Naive B cell (primary cell): ENCODE measurements at regions not wholly inside any gene's neighbourhood (a gene's known extent, or its start where the extent isn't known, plus 50 kb on each side); places are given as distances from the start of the nearest gene placed in this dataset.

ENCODE experiments used
- ATAC-seq, 2 donors: fragments of 150-1000 bp; cut with Tn5 transposase; 2 replicates each; pipeline ENCODE4 v1.10.0; 2021; ENCODE audit warnings: low read depth in 2 of 2, mild to moderate bottlenecking in 2 of 2, moderate library complexity in 2 of 2
- DNase-seq: peaks from one replicate; pipeline ENCODE4 v3.0.0; 2022
- H3K27ac Mint-ChIP-seq, 6 donors: one replicate each; pipeline ENCODE4 v1.8.0; 2020 to 2022; ENCODE audit warnings: mild to moderate bottlenecking in 6 of 6, mixed read lengths in 6 of 6, moderate library complexity in 5 of 6, inconsistent platforms in 2 of 6
- H3K27me3 Mint-ChIP-seq, 3 donors: one replicate each; pipeline ENCODE4 v1.8.0; 2021 to 2022; ENCODE audit warnings: mixed read lengths in 3 of 3, mild to moderate bottlenecking in 1 of 3
- H3K36me3 Mint-ChIP-seq, 2 donors: one replicate each; pipeline ENCODE4 v1.8.0; 2020 to 2022; ENCODE audit warnings: mixed read lengths in 2 of 2, inconsistent platforms in 1 of 2, mild to moderate bottlenecking in 1 of 2
- H3K4me1 Mint-ChIP-seq, 3 donors: one replicate each; pipeline ENCODE4 v1.8.0; 2020 to 2022; ENCODE audit warnings: mixed read lengths in 3 of 3, inconsistent platforms in 1 of 3, mild to moderate bottlenecking in 1 of 3, moderate library complexity in 1 of 3
- H3K4me3 Mint-ChIP-seq, 8 donors: one replicate each; pipeline ENCODE4 v1.8.0; 2020 to 2022; ENCODE audit warnings: mild to moderate bottlenecking in 8 of 8, mixed read lengths in 8 of 8, moderate library complexity in 8 of 8, inconsistent platforms in 2 of 8
- H3K9me3 Mint-ChIP-seq, 7 donors: one replicate each; pipeline ENCODE4 v1.8.0; 2020 to 2022; ENCODE audit warnings: mixed read lengths in 7 of 7, mild to moderate bottlenecking in 5 of 7, inconsistent platforms in 2 of 7, moderate library complexity in 1 of 7

GRCh38 chr2:120968307-120969015 lies 232.8 kb downstream of the GLI2 start:
- DNase-seq (no peak), ATAC-seq (no peak)
- peak overlapping the region in 1 of 6 donors; percentile 61 for H3K27ac Mint-ChIP-seq
- H3K4me3 Mint-ChIP-seq: no peak overlapping the region
- H3K4me1 Mint-ChIP-seq: no peaks in the 10 kb centered on the region
- H3K36me3 Mint-ChIP-seq: no peaks in the 10 kb centered on the region
- H3K9me3 Mint-ChIP-seq: peaks cover 0 to 2% (median 0%) of the 10 kb centered on the region in 7 donors
- no peaks in the 10 kb centered on the region for H3K27me3 Mint-ChIP-seq

GRCh38 chr2:120969613-120970355 lies 234.1 kb downstream of the GLI2 start:
- DNase-seq (no peak), ATAC-seq (no peak)
- H3K4me1 Mint-ChIP-seq: no peaks in the 10 kb centered on the region
- no peak overlapping the region for H3K27ac Mint-ChIP-seq
- no peaks in the 10 kb centered on the region for H3K36me3 Mint-ChIP-seq
- H3K9me3 Mint-ChIP-seq: peaks cover 0 to 2% (median 0%) of the 10 kb centered on the region in 7 donors
- no peaks in the 10 kb centered on the region for H3K27me3 Mint-ChIP-seq
- H3K4me3 Mint-ChIP-seq: no peak overlapping the region

GRCh38 chr2:120971866-120972265 lies 236.2 kb downstream of the GLI2 start:
- no peak overlapping the region for H3K4me3 Mint-ChIP-seq
- H3K36me3 Mint-ChIP-seq: no peaks in the 10 kb centered on the region
- no peak for DNase-seq
- peaks cover 0 to 2% (median 0%) of the 10 kb centered on the region in 7 donors for H3K9me3 Mint-ChIP-seq
- H3K4me1 Mint-ChIP-seq: no peaks in the 10 kb centered on the region
- ATAC-seq: no peak
- H3K27ac Mint-ChIP-seq: no peak overlapping the region
- H3K27me3 Mint-ChIP-seq: no peaks in the 10 kb centered on the region

GRCh38 chr2:120972286-120972685 lies 236.6 kb downstream of the GLI2 start:
- peaks cover 0 to 2% (median 0%) of the 10 kb centered on the region in 7 donors for H3K9me3 Mint-ChIP-seq
- no peaks in the 10 kb centered on the region for H3K4me1 Mint-ChIP-seq
- no peaks in the 10 kb centered on the region for H3K27me3 Mint-ChIP-seq
- no peaks in the 10 kb centered on the region for H3K36me3 Mint-ChIP-seq
- H3K4me3 Mint-ChIP-seq: no peak overlapping the region
- ATAC-seq: no peak
- DNase-seq: no peak
- H3K27ac Mint-ChIP-seq: no peak overlapping the region

- H3K27me3 Mint-ChIP-seq: no peaks in the 10 kb centered on the region
- peaks cover 0 to 3% (median 0%) of the 10 kb centered on the region in 7 donors for H3K9me3 Mint-ChIP-seq
- ATAC-seq: no peak
- H3K27ac Mint-ChIP-seq: no peak overlapping the region
- H3K4me3 Mint-ChIP-seq: no peak overlapping the region
- DNase-seq: no peak
- H3K36me3 Mint-ChIP-seq: no peaks in the 10 kb centered on the region
- H3K4me1 Mint-ChIP-seq: no peaks in the 10 kb centered on the region
Observed at GRCh38 chr2:120973196-120973595, 237.5 kb downstream of the GLI2 start.

GRCh38 chr2:120974950-120975349 lies 239.3 kb downstream of the GLI2 start:
- no peak for DNase-seq
- peak overlapping the region in 1 of 6 donors; percentile 51 for H3K27ac Mint-ChIP-seq
- no peaks in the 10 kb centered on the region for H3K36me3 Mint-ChIP-seq
- no peak overlapping the region for H3K4me3 Mint-ChIP-seq
- no peaks in the 10 kb centered on the region for H3K27me3 Mint-ChIP-seq
- peaks cover 0 to 2% (median 0%) of the 10 kb centered on the region in 7 donors for H3K9me3 Mint-ChIP-seq
- no peaks in the 10 kb centered on the region for H3K4me1 Mint-ChIP-seq
- ATAC-seq: no peak

- ATAC-seq: no peak
- H3K4me3 Mint-ChIP-seq: peak overlapping the region in 1 of 8 donors; percentile 70
Observed at GRCh38 chr2:120976501-120977307, 241.0 kb downstream of the GLI2 start.

GRCh38 chr2:120977582-120978358 lies 242.1 kb downstream of the GLI2 start:
- Mint-ChIP-seq H3K4me1 (no peaks in the 10 kb centered on the region), H3K27me3 (no peaks in the 10 kb centered on the region), H3K4me3 (no peak overlapping the region), H3K36me3 (no peaks in the 10 kb centered on the region), H3K9me3 (peaks cover 0 to 4% (median 0%) of the 10 kb centered on the region in 7 donors), H3K27ac (no peak overlapping the region)
- ATAC-seq (no peak), DNase-seq (no peak)

More at GRCh38 chr2:120976501-120977307, 241.0 kb downstream of the GLI2 start:
- Mint-ChIP-seq H3K4me1 (no peaks in the 10 kb centered on the region), H3K9me3 (peaks cover 0 to 3% (median 0%) of the 10 kb centered on the region in 7 donors), H3K36me3 (no peaks in the 10 kb centered on the region), H3K27ac (no peak overlapping the region), H3K27me3 (no peaks in the 10 kb centered on the region)
- DNase-seq: no peak

GRCh38 chr2:120978359-120979050 lies 242.8 kb downstream of the GLI2 start:
- DNase-seq (no peak), ATAC-seq (no peak)
- H3K27me3 Mint-ChIP-seq: no peaks in the 10 kb centered on the region
- H3K9me3 Mint-ChIP-seq: peaks cover 0 to 4% (median 0%) of the 10 kb centered on the region in 7 donors
- H3K4me3 Mint-ChIP-seq: no peak overlapping the region
- no peaks in the 10 kb centered on the region for H3K36me3 Mint-ChIP-seq
- H3K27ac Mint-ChIP-seq: no peak overlapping the region
- H3K4me1 Mint-ChIP-seq: no peaks in the 10 kb centered on the region

GRCh38 chr2:120979398-120979797 lies 243.7 kb downstream of the GLI2 start:
- no peaks in the 10 kb centered on the region for H3K27me3 Mint-ChIP-seq
- no peak for DNase-seq
- no peak overlapping the region for H3K27ac Mint-ChIP-seq
- peaks cover 0 to 4% (median 0%) of the 10 kb centered on the region in 7 donors for H3K9me3 Mint-ChIP-seq
- H3K36me3 Mint-ChIP-seq: no peaks in the 10 kb centered on the region
- no peaks in the 10 kb centered on the region for H3K4me1 Mint-ChIP-seq
- no peak overlapping the region for H3K4me3 Mint-ChIP-seq
- ATAC-seq: no peak

- H3K9me3 Mint-ChIP-seq: peaks cover 0 to 4% (median 0%) of the 10 kb centered on the region in 7 donors
- no peaks in the 10 kb centered on the region for H3K36me3 Mint-ChIP-seq
- no peak for ATAC-seq
- H3K4me1 Mint-ChIP-seq: no peaks in the 10 kb centered on the region
- no peak for DNase-seq
- H3K4me3 Mint-ChIP-seq: no peak overlapping the region
- no peaks in the 10 kb centered on the region for H3K27me3 Mint-ChIP-seq
- no peak overlapping the region for H3K27ac Mint-ChIP-seq
Observed at GRCh38 chr2:120979921-120980320, 244.3 kb downstream of the GLI2 start.

- H3K27ac Mint-ChIP-seq: no peak overlapping the region
- no peaks in the 10 kb centered on the region for H3K4me1 Mint-ChIP-seq
- ATAC-seq: no peak
- peaks cover 0 to 4% (median 0%) of the 10 kb centered on the region in 7 donors for H3K9me3 Mint-ChIP-seq
- H3K27me3 Mint-ChIP-seq: no peaks in the 10 kb centered on the region
- no peak overlapping the region for H3K4me3 Mint-ChIP-seq
- no peaks in the 10 kb centered on the region for H3K36me3 Mint-ChIP-seq
- no peak for DNase-seq
Observed at GRCh38 chr2:120981443-120981842, 245.8 kb downstream of the GLI2 start.
